ENCODE measurements at regions not wholly inside any gene's neighbourhood (a gene's known extent, or its start where the extent isn't known, plus 50 kb on each side); places are given as distances from the start of the nearest gene placed in this dataset.

DNA sequence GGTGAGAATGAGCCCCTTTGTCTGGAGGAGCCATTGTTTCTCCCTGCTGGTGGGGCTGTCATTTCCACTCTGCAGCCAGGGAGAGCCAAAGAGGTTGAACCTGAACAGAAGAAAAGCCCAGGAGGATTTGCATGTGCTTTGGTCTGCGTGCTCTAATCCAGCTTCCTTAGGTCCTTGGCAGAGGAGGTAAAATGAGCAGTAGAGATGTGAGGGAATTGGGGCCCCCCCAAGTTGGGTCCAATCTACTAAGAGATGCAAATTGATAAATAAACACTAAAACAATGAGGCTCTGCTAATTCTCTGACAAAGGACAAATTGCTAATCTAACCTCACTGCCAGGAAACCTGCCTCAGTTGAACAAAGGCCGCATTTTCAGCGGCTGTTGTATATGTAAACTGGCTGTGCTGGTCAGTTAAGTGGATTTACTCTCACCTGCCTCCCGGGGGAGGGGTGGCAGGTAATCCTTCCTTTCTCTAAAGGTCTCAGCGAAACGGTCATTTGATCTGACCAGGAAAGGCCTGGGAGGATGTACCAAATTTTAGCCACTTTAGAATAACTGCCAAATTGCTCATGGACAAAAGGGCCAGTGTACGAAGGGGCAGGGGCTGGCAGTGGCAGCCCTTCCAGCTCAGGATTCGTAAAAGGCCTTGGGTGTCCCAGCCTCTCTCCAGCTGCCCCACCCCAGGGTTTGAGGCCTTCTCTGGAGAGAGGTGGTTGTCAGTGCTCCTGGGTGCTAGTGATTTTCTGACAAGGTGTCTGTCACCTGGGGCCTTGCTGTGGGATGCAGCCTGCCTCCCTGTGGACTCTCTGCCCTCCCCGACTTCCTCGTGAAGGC, 193.6 kb downstream of the MIB1 start:
- Histone ChIP-seq H2AFZ (ENCODE audit: low read depth, low read length) (no peak overlapping the region), H3K9me3 (ENCODE audit: low read length) (no peaks in the 10 kb centered on the region), H3K9me2 (ENCODE audit: insufficient read depth, low read length) (no peaks in the 10 kb centered on the region), H3K36me3 (ENCODE audit: insufficient read depth, low read length) (no peaks in the 10 kb centered on the region), H4K20me1 (ENCODE audit: insufficient read depth) (no peaks in the 10 kb centered on the region), H3F3A (ENCODE audit: insufficient read depth, low read length, poor library complexity, severe bottlenecking) (no peaks in the 10 kb centered on the region), H3K27me3 (ENCODE audit: insufficient read depth, low read depth, low read length) (no peaks in the 10 kb centered on the region), H3K79me2 (replicated peaks; ENCODE audit: insufficient read depth, low read length) (no peaks in the 10 kb centered on the region), H3K9ac (ENCODE audit: low read length) (no peak overlapping the region), H3K4me3 (ENCODE audit: low read length) (no peak overlapping the region), H3K27ac (ENCODE audit: low read length) (no peak overlapping the region), H3K4me2 (ENCODE audit: low read length) (no peak overlapping the region)
- TF ChIP-seq RAD21 (conservative IDR thresholded peaks at IDR 0.05) (no peak), TAF1 (IDR thresholded peaks at IDR 0.05; ENCODE audit: low read depth) (no peak), EZH2 (IDR thresholded peaks at IDR 0.05; ENCODE audit: borderline replicate concordance, insufficient read depth, low read length, poor library complexity, severe bottlenecking) (no peak), POLR2AphosphoS5 (IDR thresholded peaks at IDR 0.05) (no peak), REST (IDR thresholded peaks at IDR 0.05; ENCODE audit: borderline replicate concordance) (no peak), SMC3 (conservative IDR thresholded peaks at IDR 0.05; ENCODE audit: poor library complexity) (no peak), EP300 (conservative IDR thresholded peaks at IDR 0.05; ENCODE audit: poor library complexity, severe bottlenecking) (no peak)

GRCh38 chr18:21934766-21935015, 194.1 kb downstream of the MIB1 start:
- H3K27me3 ChIP-seq (ENCODE audit: insufficient read depth, low read depth, low read length): no peaks in the 10 kb centered on the region

DNA sequence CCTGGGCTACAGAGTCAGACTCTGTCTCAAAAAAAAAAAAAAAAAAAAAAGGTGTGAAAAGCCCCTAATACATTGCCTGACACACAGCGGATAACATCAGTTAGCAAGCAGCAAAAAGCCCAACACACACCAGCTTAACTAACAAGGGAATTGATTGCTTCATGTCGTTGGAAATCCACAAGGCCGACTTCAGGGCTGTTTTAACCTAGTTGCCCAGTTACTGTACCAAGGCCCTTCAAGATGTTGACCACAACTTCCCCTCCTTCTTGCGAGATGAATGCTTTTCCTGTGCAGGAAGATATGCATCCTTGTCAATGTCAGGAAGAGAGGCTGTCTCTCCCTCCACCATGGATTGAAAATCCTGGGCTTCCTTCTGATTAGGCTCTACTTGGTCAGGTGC, 202.9 kb downstream of the MIB1 start:
- Histone ChIP-seq H2AFZ (ENCODE audit: low read depth, low read length) (no peak overlapping the region), H3K27me3 (ENCODE audit: insufficient read depth, low read depth, low read length) (no peaks in the 10 kb centered on the region), H3K79me2 (replicated peaks; ENCODE audit: insufficient read depth, low read length) (no peaks in the 10 kb centered on the region), H4K20me1 (ENCODE audit: insufficient read depth) (no peaks in the 10 kb centered on the region), H3K9me3 (ENCODE audit: low read length) (no peaks in the 10 kb centered on the region), H3K4me2 (ENCODE audit: low read length) (no peak overlapping the region), H3K36me3 (ENCODE audit: insufficient read depth, low read length) (no peaks in the 10 kb centered on the region), H3K4me3 (ENCODE audit: low read length) (no peak overlapping the region), H3K9ac (ENCODE audit: low read length) (no peak overlapping the region), H3K9me2 (ENCODE audit: insufficient read depth, low read length) (no peaks in the 10 kb centered on the region), H3F3A (ENCODE audit: insufficient read depth, low read length, poor library complexity, severe bottlenecking) (no peaks in the 10 kb centered on the region), H3K27ac (ENCODE audit: low read length) (no peak overlapping the region)
- no peak for TF ChIP-seq EZH2 (IDR thresholded peaks at IDR 0.05; ENCODE audit: borderline replicate concordance, insufficient read depth, low read length, poor library complexity, severe bottlenecking)
- TF ChIP-seq TAF1 (IDR thresholded peaks at IDR 0.05; ENCODE audit: low read depth): no peak
- no peak for TF ChIP-seq MXI1 (conservative IDR thresholded peaks at IDR 0.05; ENCODE audit: poor library complexity, severe bottlenecking)
- TF ChIP-seq POLR2AphosphoS5 (IDR thresholded peaks at IDR 0.05): no peak
- TF ChIP-seq, protein P1, sequence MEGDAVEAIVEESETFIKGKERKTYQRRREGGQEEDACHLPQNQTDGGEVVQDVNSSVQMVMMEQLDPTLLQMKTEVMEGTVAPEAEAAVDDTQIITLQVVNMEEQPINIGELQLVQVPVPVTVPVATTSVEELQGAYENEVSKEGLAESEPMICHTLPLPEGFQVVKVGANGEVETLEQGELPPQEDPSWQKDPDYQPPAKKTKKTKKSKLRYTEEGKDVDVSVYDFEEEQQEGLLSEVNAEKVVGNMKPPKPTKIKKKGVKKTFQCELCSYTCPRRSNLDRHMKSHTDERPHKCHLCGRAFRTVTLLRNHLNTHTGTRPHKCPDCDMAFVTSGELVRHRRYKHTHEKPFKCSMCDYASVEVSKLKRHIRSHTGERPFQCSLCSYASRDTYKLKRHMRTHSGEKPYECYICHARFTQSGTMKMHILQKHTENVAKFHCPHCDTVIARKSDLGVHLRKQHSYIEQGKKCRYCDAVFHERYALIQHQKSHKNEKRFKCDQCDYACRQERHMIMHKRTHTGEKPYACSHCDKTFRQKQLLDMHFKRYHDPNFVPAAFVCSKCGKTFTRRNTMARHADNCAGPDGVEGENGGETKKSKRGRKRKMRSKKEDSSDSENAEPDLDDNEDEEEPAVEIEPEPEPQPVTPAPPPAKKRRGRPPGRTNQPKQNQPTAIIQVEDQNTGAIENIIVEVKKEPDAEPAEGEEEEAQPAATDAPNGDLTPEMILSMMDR (IDR thresholded peaks at IDR 0.05; ENCODE audit: poor library complexity, severe bottlenecking): no peak

More at GRCh38 chr18:21934766-21935015, 194.1 kb downstream of the MIB1 start:
- TF ChIP-seq EZH2 (IDR thresholded peaks at IDR 0.05; ENCODE audit: borderline replicate concordance, insufficient read depth, low read length, poor library complexity, severe bottlenecking): no peak
- TF ChIP-seq SMC3 (conservative IDR thresholded peaks at IDR 0.05; ENCODE audit: poor library complexity): no peak
- TF ChIP-seq TAF1 (IDR thresholded peaks at IDR 0.05; ENCODE audit: low read depth): no peak
- TF ChIP-seq POLR2AphosphoS5 (IDR thresholded peaks at IDR 0.05): no peak
- Histone ChIP-seq H3K4me2 (ENCODE audit: low read length) (no peak overlapping the region), H3K9me2 (ENCODE audit: insufficient read depth, low read length) (no peaks in the 10 kb centered on the region), H3K9me3 (ENCODE audit: low read length) (no peaks in the 10 kb centered on the region), H3K9ac (ENCODE audit: low read length) (no peak overlapping the region), H4K20me1 (ENCODE audit: insufficient read depth) (no peaks in the 10 kb centered on the region), H3K27ac (ENCODE audit: low read length) (no peak overlapping the region), H3F3A (ENCODE audit: insufficient read depth, low read length, poor library complexity, severe bottlenecking) (no peaks in the 10 kb centered on the region), H3K79me2 (replicated peaks; ENCODE audit: insufficient read depth, low read length) (no peaks in the 10 kb centered on the region), H3K36me3 (ENCODE audit: insufficient read depth, low read length) (no peaks in the 10 kb centered on the region), H2AFZ (ENCODE audit: low read depth, low read length) (no peak overlapping the region), H3K4me3 (ENCODE audit: low read length) (no peak overlapping the region)
